ENCODE measurements at regions not wholly inside any gene's neighbourhood (a gene's known extent, or its start where the extent isn't known, plus 50 kb on each side); places are given as distances from the start of the nearest gene placed in this dataset.

GRCh38 chr10:16297069-16297468 is 139.7 kb upstream of the PTER start:
- no peak overlapping the region for H4K8ac ChIP-seq (ENCODE audit: low read length)
- no peak overlapping the region for H3K4ac ChIP-seq (ENCODE audit: low read depth in 1 of 2, low read length in 2 of 2)
- no peaks in the 10 kb centered on the region for H3K79me1 ChIP-seq (replicated peaks; ENCODE audit: low read length, poor library complexity, severe bottlenecking)
- H3K4me2 ChIP-seq (ENCODE audit: low read length, poor library complexity, severe bottlenecking), result no peak overlapping the region
- H2BK5ac ChIP-seq (ENCODE audit: low read depth, low read length, poor library complexity, severe bottlenecking), result no peak overlapping the region
- H3K4me3 ChIP-seq (ENCODE audit: insufficient read depth in 1 of 2, low read depth in 1 of 2, low read length in 2 of 2), result no peak overlapping the region
- H2BK12ac ChIP-seq (ENCODE audit: low read length in 2 of 2), result no peak overlapping the region
- no peak overlapping the region for H3K23ac ChIP-seq (ENCODE audit: low read length in 2 of 2)
- H4K91ac ChIP-seq (ENCODE audit: low read length), result no peak overlapping the region
- no peak overlapping the region for H2BK15ac ChIP-seq (ENCODE audit: low read depth, poor library complexity, severe bottlenecking)
- H3K27me3 ChIP-seq (ENCODE audit: control insufficient read depth in 1 of 2, insufficient read depth in 1 of 2, low read length in 2 of 2), result no peaks in the 10 kb centered on the region
- no peak for DNase-seq
- no peak overlapping the region for H3K14ac ChIP-seq (ENCODE audit: low read length in 2 of 2)
- H2BK120ac ChIP-seq (ENCODE audit: low read depth, low read length), result no peak overlapping the region
- no peaks in the 10 kb centered on the region for H3K36me3 ChIP-seq (ENCODE audit: control insufficient read depth in 1 of 2, insufficient read depth in 2 of 2, low read depth in 1 of 2, low read length in 2 of 2)
- 51% methylated on average over 1 of the region's 1 CpG for WGBS
- H2AK5ac ChIP-seq (ENCODE audit: low read length, severe bottlenecking), result no peak overlapping the region
- no peak overlapping the region for H2AFZ ChIP-seq (ENCODE audit: low read depth, low read length)
- no peak overlapping the region for H3K18ac ChIP-seq (ENCODE audit: low read depth in 1 of 2, low read length in 2 of 2)
- H3K9me3 ChIP-seq (ENCODE audit: control insufficient read depth, low read length), result no peaks in the 10 kb centered on the region
- H3K9ac ChIP-seq (ENCODE audit: low read length), result no peak overlapping the region
- H3K27ac ChIP-seq (ENCODE audit: low read length, poor library complexity, severe bottlenecking), result no peak overlapping the region
- no peaks in the 10 kb centered on the region for H3K4me1 ChIP-seq (ENCODE audit: control insufficient read depth, insufficient read depth, low read depth, low read length)

GRCh38 chr10:16297642-16298041 is 139.2 kb upstream of the PTER start:
- Histone ChIP-seq H2BK120ac (ENCODE audit: low read depth, low read length) (no peak overlapping the region), H3K4me2 (ENCODE audit: low read length, poor library complexity, severe bottlenecking) (no peak overlapping the region), H4K8ac (ENCODE audit: low read length) (no peak overlapping the region), H3K79me1 (replicated peaks; ENCODE audit: low read length, poor library complexity, severe bottlenecking) (no peaks in the 10 kb centered on the region), H2BK12ac (ENCODE audit: low read length in 2 of 2) (no peak overlapping the region), H3K4me1 (ENCODE audit: control insufficient read depth, insufficient read depth, low read depth, low read length) (no peaks in the 10 kb centered on the region), H3K27ac (ENCODE audit: low read length, poor library complexity, severe bottlenecking) (no peak overlapping the region), H3K18ac (ENCODE audit: low read depth in 1 of 2, low read length in 2 of 2) (no peak overlapping the region), H2BK5ac (ENCODE audit: low read depth, low read length, poor library complexity, severe bottlenecking) (no peak overlapping the region), H4K91ac (ENCODE audit: low read length) (no peak overlapping the region), H2BK15ac (ENCODE audit: low read depth, poor library complexity, severe bottlenecking) (no peak overlapping the region), H2AK5ac (ENCODE audit: low read length, severe bottlenecking) (no peak overlapping the region), H3K23ac (ENCODE audit: low read length in 2 of 2) (no peak overlapping the region), H3K9me3 (ENCODE audit: control insufficient read depth, low read length) (no peaks in the 10 kb centered on the region), H3K4me3 (ENCODE audit: insufficient read depth in 1 of 2, low read depth in 1 of 2, low read length in 2 of 2) (no peak overlapping the region), H3K4ac (ENCODE audit: low read depth in 1 of 2, low read length in 2 of 2) (no peak overlapping the region), H3K27me3 (ENCODE audit: control insufficient read depth in 1 of 2, insufficient read depth in 1 of 2, low read length in 2 of 2) (no peaks in the 10 kb centered on the region), H3K36me3 (ENCODE audit: control insufficient read depth in 1 of 2, insufficient read depth in 2 of 2, low read depth in 1 of 2, low read length in 2 of 2) (no peaks in the 10 kb centered on the region), H2AFZ (ENCODE audit: low read depth, low read length) (no peak overlapping the region), H3K9ac (ENCODE audit: low read length) (no peak overlapping the region), H3K14ac (ENCODE audit: low read length in 2 of 2) (no peak overlapping the region)
- no peak for DNase-seq
- 61% methylated on average over 6 of the region's 6 CpGs for WGBS

GRCh38 chr10:16304311-16304710 is 132.5 kb upstream of the PTER start:
- H2AFZ ChIP-seq (ENCODE audit: low read depth, low read length), result no peak overlapping the region
- H3K27ac ChIP-seq (ENCODE audit: low read length, poor library complexity, severe bottlenecking), result no peak overlapping the region
- H3K27me3 ChIP-seq (ENCODE audit: control insufficient read depth in 1 of 2, insufficient read depth in 1 of 2, low read length in 2 of 2), result no peaks in the 10 kb centered on the region
- no peak overlapping the region for H2BK120ac ChIP-seq (ENCODE audit: low read depth, low read length)
- H3K23ac ChIP-seq (ENCODE audit: low read length in 2 of 2), result no peak overlapping the region
- H4K91ac ChIP-seq (ENCODE audit: low read length), result no peak overlapping the region
- H3K14ac ChIP-seq (ENCODE audit: low read length in 2 of 2), result no peak overlapping the region
- no peak overlapping the region for H2BK5ac ChIP-seq (ENCODE audit: low read depth, low read length, poor library complexity, severe bottlenecking)
- no peak overlapping the region for H2AK5ac ChIP-seq (ENCODE audit: low read length, severe bottlenecking)
- H4K8ac ChIP-seq (ENCODE audit: low read length), result no peak overlapping the region
- no peak overlapping the region for H2BK15ac ChIP-seq (ENCODE audit: low read depth, poor library complexity, severe bottlenecking)
- H3K18ac ChIP-seq (ENCODE audit: low read depth in 1 of 2, low read length in 2 of 2), result no peak overlapping the region
- WGBS, result 62% methylated on average over 3 of the region's 4 CpGs
- no peak overlapping the region for H3K4me2 ChIP-seq (ENCODE audit: low read length, poor library complexity, severe bottlenecking)
- no peaks in the 10 kb centered on the region for H3K4me1 ChIP-seq (ENCODE audit: control insufficient read depth, insufficient read depth, low read depth, low read length)
- no peak overlapping the region for H2BK12ac ChIP-seq (ENCODE audit: low read length in 2 of 2)
- DNase-seq, result no peak
- H3K4ac ChIP-seq (ENCODE audit: low read depth in 1 of 2, low read length in 2 of 2), result no peak overlapping the region
- H3K9me3 ChIP-seq (ENCODE audit: control insufficient read depth, low read length), result peaks cover 10% of the 10 kb centered on the region
- H3K36me3 ChIP-seq (ENCODE audit: control insufficient read depth in 1 of 2, insufficient read depth in 2 of 2, low read depth in 1 of 2, low read length in 2 of 2), result no peaks in the 10 kb centered on the region
- no peak overlapping the region for H3K9ac ChIP-seq (ENCODE audit: low read length)
- no peak overlapping the region for H3K4me3 ChIP-seq (ENCODE audit: insufficient read depth in 1 of 2, low read depth in 1 of 2, low read length in 2 of 2)
- no peaks in the 10 kb centered on the region for H3K79me1 ChIP-seq (replicated peaks; ENCODE audit: low read length, poor library complexity, severe bottlenecking)

- WGBS, result no CpG with 5 or more reads among the region's 1 CpG
- H3K4me1 ChIP-seq (ENCODE audit: control insufficient read depth, insufficient read depth, low read depth, low read length), result no peaks in the 10 kb centered on the region
- H3K4me3 ChIP-seq (ENCODE audit: insufficient read depth in 1 of 2, low read depth in 1 of 2, low read length in 2 of 2), result no peak overlapping the region
These were observed 126.4 kb upstream of the PTER start for GRCh38 chr10:16310440-16310839.

More at GRCh38 chr10:16310440-16310839, 126.4 kb upstream of the PTER start:
- no peaks in the 10 kb centered on the region for H3K27me3 ChIP-seq (ENCODE audit: control insufficient read depth in 1 of 2, insufficient read depth in 1 of 2, low read length in 2 of 2)
- no peak for DNase-seq
- no peaks in the 10 kb centered on the region for H3K36me3 ChIP-seq (ENCODE audit: control insufficient read depth in 1 of 2, insufficient read depth in 2 of 2, low read depth in 1 of 2, low read length in 2 of 2)
- no peak overlapping the region for H3K27ac ChIP-seq (ENCODE audit: low read length, poor library complexity, severe bottlenecking)
- H2BK5ac ChIP-seq (ENCODE audit: low read depth, low read length, poor library complexity, severe bottlenecking), result no peak overlapping the region
- no peak overlapping the region for H3K4ac ChIP-seq (ENCODE audit: low read depth in 1 of 2, low read length in 2 of 2)
- no peak overlapping the region for H3K4me2 ChIP-seq (ENCODE audit: low read length, poor library complexity, severe bottlenecking)
- H4K8ac ChIP-seq (ENCODE audit: low read length), result no peak overlapping the region
- H2BK120ac ChIP-seq (ENCODE audit: low read depth, low read length), result no peak overlapping the region
- H2BK15ac ChIP-seq (ENCODE audit: low read depth, poor library complexity, severe bottlenecking), result no peak overlapping the region
- no peak overlapping the region for H3K18ac ChIP-seq (ENCODE audit: low read depth in 1 of 2, low read length in 2 of 2)
- H3K23ac ChIP-seq (ENCODE audit: low read length in 2 of 2), result no peak overlapping the region
- no peak overlapping the region for H4K91ac ChIP-seq (ENCODE audit: low read length)
- H3K14ac ChIP-seq (ENCODE audit: low read length in 2 of 2), result no peak overlapping the region
- no peak overlapping the region for H2AK5ac ChIP-seq (ENCODE audit: low read length, severe bottlenecking)
- no peak overlapping the region for H2AFZ ChIP-seq (ENCODE audit: low read depth, low read length)
- H3K9ac ChIP-seq (ENCODE audit: low read length), result no peak overlapping the region
- H3K79me1 ChIP-seq (replicated peaks; ENCODE audit: low read length, poor library complexity, severe bottlenecking), result no peaks in the 10 kb centered on the region
- no peak overlapping the region for H2BK12ac ChIP-seq (ENCODE audit: low read length in 2 of 2)
- H3K9me3 ChIP-seq (ENCODE audit: control insufficient read depth, low read length), result peaks cover 28% of the 10 kb centered on the region
